Astrocyte (in vitro differentiated cells and primary cell): ENCODE measurements at regions not wholly inside any gene's neighbourhood (a gene's known extent, or its start where the extent isn't known, plus 50 kb on each side); places are given as distances from the start of the nearest gene placed in this dataset.

ENCODE experiments used
- EZH2 ChIP-seq: IDR thresholded peaks from 2 replicates; pipeline ENCODE4 v1.6.1; 2012; ENCODE audit warnings: mild to moderate bottlenecking, low read length, inconsistent platforms; ENCODE audit not compliant: insufficient read depth
- TF ChIP-seq, protein P1 (sequence below): IDR thresholded peaks from 2 replicates; pipeline ENCODE4 v1.5.1; 2011; ENCODE audit warnings: low read depth, mild to moderate bottlenecking, inconsistent platforms, low read length, moderate library complexity; ENCODE audit not compliant: insufficient read depth

DNA sequence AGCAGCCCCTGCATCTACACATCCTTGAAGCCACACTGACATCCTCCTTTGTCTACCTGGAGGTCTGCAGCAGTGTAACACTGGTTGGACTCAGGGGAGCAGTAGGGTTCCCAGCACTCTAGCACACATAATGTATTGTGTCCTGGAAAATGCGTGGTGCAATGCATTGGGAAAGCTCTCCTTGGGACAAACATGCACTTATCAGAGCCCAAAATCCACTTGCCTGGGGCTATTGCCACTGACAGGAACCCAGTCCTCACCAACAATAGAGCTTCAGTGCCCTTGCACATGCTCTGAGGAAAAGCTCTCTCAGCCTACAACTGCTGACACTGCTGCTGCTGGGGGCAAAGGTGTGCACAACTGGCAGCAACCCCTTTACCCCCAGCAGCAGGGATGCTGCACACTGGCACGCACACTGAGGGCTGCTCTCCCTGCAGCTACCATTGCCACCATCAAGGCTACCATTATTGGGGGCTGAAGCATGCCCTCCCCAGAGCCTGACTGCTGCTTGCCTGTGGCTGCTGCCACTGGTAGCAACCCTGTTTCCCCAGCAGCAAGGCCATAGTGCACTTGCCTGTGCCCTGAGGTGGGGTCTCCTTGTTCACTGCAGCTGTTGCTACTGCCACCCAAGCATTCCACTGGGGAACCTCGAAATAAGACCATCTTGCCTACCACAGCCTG, 221.9 kb downstream of the SLC38A4 start:
- TF ChIP-seq, protein P1, sequence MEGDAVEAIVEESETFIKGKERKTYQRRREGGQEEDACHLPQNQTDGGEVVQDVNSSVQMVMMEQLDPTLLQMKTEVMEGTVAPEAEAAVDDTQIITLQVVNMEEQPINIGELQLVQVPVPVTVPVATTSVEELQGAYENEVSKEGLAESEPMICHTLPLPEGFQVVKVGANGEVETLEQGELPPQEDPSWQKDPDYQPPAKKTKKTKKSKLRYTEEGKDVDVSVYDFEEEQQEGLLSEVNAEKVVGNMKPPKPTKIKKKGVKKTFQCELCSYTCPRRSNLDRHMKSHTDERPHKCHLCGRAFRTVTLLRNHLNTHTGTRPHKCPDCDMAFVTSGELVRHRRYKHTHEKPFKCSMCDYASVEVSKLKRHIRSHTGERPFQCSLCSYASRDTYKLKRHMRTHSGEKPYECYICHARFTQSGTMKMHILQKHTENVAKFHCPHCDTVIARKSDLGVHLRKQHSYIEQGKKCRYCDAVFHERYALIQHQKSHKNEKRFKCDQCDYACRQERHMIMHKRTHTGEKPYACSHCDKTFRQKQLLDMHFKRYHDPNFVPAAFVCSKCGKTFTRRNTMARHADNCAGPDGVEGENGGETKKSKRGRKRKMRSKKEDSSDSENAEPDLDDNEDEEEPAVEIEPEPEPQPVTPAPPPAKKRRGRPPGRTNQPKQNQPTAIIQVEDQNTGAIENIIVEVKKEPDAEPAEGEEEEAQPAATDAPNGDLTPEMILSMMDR, result no peak
- no peak for TF ChIP-seq EZH2
